Neuronal stem cell (in vitro differentiated cells): ENCODE measurements at regions not wholly inside any gene's neighbourhood (a gene's known extent, or its start where the extent isn't known, plus 50 kb on each side); places are given as distances from the start of the nearest gene placed in this dataset.
A peak's percentile ranks its signal among the peaks of the same experiment; 100 is the strongest.

Experiments
- DNase-seq: peaks from one replicate; pipeline ENCODE4 v3.0.0-alpha.2; 2013; ENCODE audit warnings: low spot score
- H2AFZ ChIP-seq: one replicate; pipeline ENCODE4 v1.6.1; 2013; ENCODE audit warnings: mild to moderate bottlenecking, low read length, inconsistent platforms
- H2AK5ac ChIP-seq: 2 replicates; pipeline ENCODE4 v1.6.1; 2013; ENCODE audit warnings: low read depth, mild to moderate bottlenecking, inconsistent platforms, low read length, moderate library complexity, mixed read lengths
- H2BK120ac ChIP-seq: 2 replicates; pipeline ENCODE4 v1.6.1; 2013; ENCODE audit warnings: low read depth, mild to moderate bottlenecking, inconsistent platforms, low read length, moderate library complexity, mixed read lengths
- H2BK12ac ChIP-seq: one replicate; pipeline ENCODE4 v1.6.1; 2013; ENCODE audit warnings: low read length, inconsistent platforms
- H2BK15ac ChIP-seq: 2 replicates; pipeline ENCODE4 v1.6.1; 2013; ENCODE audit warnings: mild to moderate bottlenecking, low read length, inconsistent platforms, mixed read lengths
- H2BK5ac ChIP-seq: one replicate; pipeline ENCODE4 v1.6.1; 2013; ENCODE audit warnings: inconsistent platforms, mild to moderate bottlenecking, low read length, moderate library complexity
- H3K14ac ChIP-seq: one replicate; pipeline ENCODE4 v1.6.1; 2013; ENCODE audit warnings: low read length, inconsistent platforms
- H3K18ac ChIP-seq: 2 replicates; pipeline ENCODE4 v1.6.1; 2013; ENCODE audit warnings: low read length, inconsistent platforms
- H3K23ac ChIP-seq: 2 replicates; pipeline ENCODE4 v1.6.1; 2013; ENCODE audit warnings: low read depth, mild to moderate bottlenecking, mixed read lengths, low read length, inconsistent platforms; ENCODE audit not compliant: poor library complexity
- H3K27ac ChIP-seq: replicated peaks from 3 replicates; pipeline ENCODE4 v1.5.1; 2013; ENCODE audit warnings: low read length, inconsistent platforms
- H3K27me3 ChIP-seq, 3 experiments: 2 replicates each; pipeline ENCODE4 v1.6.1; 2013; ENCODE audit warnings: low read length in 3 of 3, mild to moderate bottlenecking in 2 of 3, inconsistent platforms in 1 of 3, low read depth in 1 of 3, mixed read lengths in 1 of 3, moderate library complexity in 1 of 3; ENCODE audit not compliant: control insufficient read depth in 3 of 3, insufficient read depth in 3 of 3
- H3K36me3 ChIP-seq, 2 donors: replicated peaks in 1 of 2; 2 replicates each; pipeline ENCODE4 v1.6.1; 2013; ENCODE audit warnings: low read length in 2 of 2; ENCODE audit not compliant: control insufficient read depth in 2 of 2, insufficient read depth in 2 of 2
- H3K4ac ChIP-seq: 2 replicates; pipeline ENCODE4 v1.6.1; 2013; ENCODE audit warnings: inconsistent platforms, mild to moderate bottlenecking, low read length, moderate library complexity
- H3K4me1 ChIP-seq, 2 donors: 1 replicate in 1 of 2; 2 replicates in 1 of 2; pipeline ENCODE4 v1.6.1; 2013; ENCODE audit warnings: low read length in 2 of 2, low read depth in 1 of 2; ENCODE audit not compliant: control insufficient read depth in 2 of 2, insufficient read depth in 1 of 2
- H3K4me2 ChIP-seq: one replicate; pipeline ENCODE4 v1.6.1; 2013; ENCODE audit warnings: mild to moderate bottlenecking, low read length, inconsistent platforms; ENCODE audit not compliant: insufficient read depth, poor library complexity, severe bottlenecking
- H3K4me3 ChIP-seq, 2 donors: 2 replicates each; pipeline ENCODE4 v1.5.1; 2013; ENCODE audit warnings: low read length in 2 of 2, mild to moderate bottlenecking in 2 of 2, inconsistent platforms in 1 of 2, moderate library complexity in 1 of 2
- H3K79me1 ChIP-seq: one replicate; pipeline ENCODE4 v1.6.1; 2013; ENCODE audit warnings: low read depth, mild to moderate bottlenecking, inconsistent platforms, low read length, moderate library complexity
- H3K9ac ChIP-seq: one replicate; pipeline ENCODE4 v1.6.1; 2013; ENCODE audit warnings: mild to moderate bottlenecking, low read depth, low read length, inconsistent platforms; ENCODE audit not compliant: poor library complexity
- H3K9me3 ChIP-seq, 2 donors: replicated peaks in 1 of 2; 2 replicates each; pipeline versions ENCODE3 to v1.6.1; 2013; ENCODE audit warnings: low read length in 2 of 2, mild to moderate bottlenecking in 2 of 2, inconsistent platforms in 1 of 2, low read depth in 1 of 2, mixed read lengths in 1 of 2, moderate library complexity in 1 of 2; ENCODE audit not compliant: control insufficient read depth in 2 of 2, insufficient read depth in 1 of 2
- H4K8ac ChIP-seq: one replicate; pipeline ENCODE4 v1.6.1; 2013; ENCODE audit warnings: low read depth, mild to moderate bottlenecking, inconsistent platforms, low read length, moderate library complexity
- H4K91ac ChIP-seq: one replicate; pipeline ENCODE4 v1.6.1; 2013; ENCODE audit warnings: low read length, low read depth, mild to moderate bottlenecking, inconsistent platforms; ENCODE audit not compliant: poor library complexity
- WGBS, 2 donors: extraction: QIAGEN DNeasy Blood & Tissue Kit; methylation state at CpG; one replicate each; pipeline ENCODE4 v1.1.7; 2013; ENCODE audit warnings: missing lambda C conversion rate in 2 of 2, mixed read lengths in 1 of 2; ENCODE audit not compliant: insufficient read length in 2 of 2, insufficient replicate concordance in 1 of 2; ENCODE audit errors: extremely low coverage in 2 of 2; 5-methylcytosine and 5-hydroxymethylcytosine counted together

DNA sequence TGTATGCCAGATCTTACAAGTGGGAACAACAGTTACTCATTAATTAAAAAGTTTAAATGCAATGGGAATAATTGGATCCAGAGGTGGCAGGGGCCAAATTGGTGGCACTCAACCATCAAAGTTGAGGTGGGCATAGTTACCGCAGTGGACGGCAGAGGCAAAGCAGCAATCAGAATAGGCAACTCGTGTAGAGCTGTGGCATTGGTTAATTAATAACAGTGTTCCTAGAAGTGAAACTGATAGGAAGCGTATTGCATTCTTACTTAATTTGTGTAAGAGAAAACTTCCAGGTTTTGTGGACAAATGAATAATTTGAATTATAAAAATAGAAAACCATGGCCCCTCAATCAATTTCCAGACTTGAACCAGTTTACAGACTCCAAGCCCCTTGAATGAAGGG lies 1068.2 kb upstream of the ACVR2A start:
- H3K18ac ChIP-seq, result no peak overlapping the region
- H3K4me3 ChIP-seq, result no peak overlapping the region
- WGBS, 2 donors, result no CpG with 5 or more reads among the region's 4 CpGs

DNA sequence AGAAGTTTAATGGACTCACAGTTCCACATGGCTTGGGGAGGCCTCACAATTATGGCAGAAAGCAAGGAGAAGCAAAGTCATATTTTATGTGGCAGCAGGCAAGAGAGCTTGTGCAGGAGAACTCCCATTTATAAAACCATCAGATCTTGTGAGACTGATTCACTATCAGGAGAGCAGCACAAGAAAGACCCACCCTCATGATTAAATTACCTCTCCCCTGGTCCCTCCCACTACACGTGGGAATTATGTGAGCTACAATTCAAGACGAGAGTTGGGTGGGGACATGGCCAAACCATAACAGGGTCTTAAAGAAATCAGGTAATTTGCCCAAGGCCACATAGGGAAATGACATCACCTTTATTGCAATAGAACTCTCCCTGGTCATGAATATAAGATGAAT lies 1073.3 kb upstream of the ACVR2A start:
- no CpG with 5 or more reads among the region's 2 CpGs for WGBS, 2 donors
- no peak overlapping the region for H2AFZ ChIP-seq
- no peaks in the 10 kb centered on the region for H3K79me1 ChIP-seq
- no peak overlapping the region for H2AK5ac ChIP-seq
- H2BK5ac ChIP-seq, result no peak overlapping the region
- H2BK120ac ChIP-seq, result no peak overlapping the region
- H4K8ac ChIP-seq, result no peak overlapping the region
- H2BK12ac ChIP-seq, result no peak overlapping the region
- no peaks in the 10 kb centered on the region for H3K36me3 ChIP-seq
- H3K23ac ChIP-seq, result no peak overlapping the region
- DNase-seq, result no peak
- no peak overlapping the region for H2BK15ac ChIP-seq
- H3K4ac ChIP-seq, result no peak overlapping the region
- H3K9me3 ChIP-seq, result no peaks in the 10 kb centered on the region
- no peaks in the 10 kb centered on the region for H3K27me3 ChIP-seq
- H3K9ac ChIP-seq, result no peak overlapping the region
- no peak overlapping the region for H3K4me3 ChIP-seq
- H3K14ac ChIP-seq, result no peak overlapping the region
- H3K27ac ChIP-seq, result no peak overlapping the region
- H3K18ac ChIP-seq, result no peak overlapping the region
- no peak overlapping the region for H4K91ac ChIP-seq
- peaks cover 0 to 2% of the 10 kb centered on the region in 2 donors for H3K4me1 ChIP-seq
- H3K4me2 ChIP-seq, result no peak overlapping the region

More for the DNA sequence above, 1068.2 kb upstream of the ACVR2A start:
- no peak overlapping the region for H4K91ac ChIP-seq
- no peak overlapping the region for H2AFZ ChIP-seq
- H2BK12ac ChIP-seq, result no peak overlapping the region
- H3K4ac ChIP-seq, result no peak overlapping the region
- no peak overlapping the region for H3K14ac ChIP-seq
- H3K27me3 ChIP-seq, result no peaks in the 10 kb centered on the region
- H3K4me1 ChIP-seq, result peaks cover 0 to 2% of the 10 kb centered on the region in 2 donors
- H3K27ac ChIP-seq, result no peak overlapping the region
- no peak overlapping the region for H2BK5ac ChIP-seq
- no peaks in the 10 kb centered on the region for H3K9me3 ChIP-seq
- no peak overlapping the region for H3K23ac ChIP-seq
- no peak for DNase-seq
- no peaks in the 10 kb centered on the region for H3K36me3 ChIP-seq
- H3K9ac ChIP-seq, result no peak overlapping the region
- no peak overlapping the region for H2BK15ac ChIP-seq
- H4K8ac ChIP-seq, result no peak overlapping the region
- no peak overlapping the region for H2AK5ac ChIP-seq
- H3K79me1 ChIP-seq, result no peaks in the 10 kb centered on the region
- no peak overlapping the region for H2BK120ac ChIP-seq
- no peak overlapping the region for H3K4me2 ChIP-seq

GRCh38 chr2:146764301-146764700 lies 1080.5 kb upstream of the ACVR2A start:
- no peak overlapping the region for H3K9ac ChIP-seq
- H3K23ac ChIP-seq, result no peak overlapping the region
- H3K14ac ChIP-seq, result no peak overlapping the region
- H3K4me3 ChIP-seq, result no peak overlapping the region
- H2BK12ac ChIP-seq, result no peak overlapping the region
- no peak overlapping the region for H2BK5ac ChIP-seq
- H3K4me2 ChIP-seq, result no peak overlapping the region
- H3K4ac ChIP-seq, result no peak overlapping the region
- DNase-seq, result no peak
- no peaks in the 10 kb centered on the region for H3K4me1 ChIP-seq
- H3K27me3 ChIP-seq, result no peaks in the 10 kb centered on the region
- no peaks in the 10 kb centered on the region for H3K79me1 ChIP-seq
- no peak overlapping the region for H4K8ac ChIP-seq
- no peak overlapping the region for H3K18ac ChIP-seq
- no peaks in the 10 kb centered on the region for H3K9me3 ChIP-seq
- no peak overlapping the region for H2AK5ac ChIP-seq
- no CpG with 5 or more reads among the region's 4 CpGs for WGBS, 2 donors
- no peak overlapping the region for H3K27ac ChIP-seq
- H2AFZ ChIP-seq, result peak overlapping the region; percentile 35
- H2BK15ac ChIP-seq, result no peak overlapping the region
- H3K36me3 ChIP-seq, result no peaks in the 10 kb centered on the region
- H4K91ac ChIP-seq, result no peak overlapping the region
- H2BK120ac ChIP-seq, result no peak overlapping the region

DNA sequence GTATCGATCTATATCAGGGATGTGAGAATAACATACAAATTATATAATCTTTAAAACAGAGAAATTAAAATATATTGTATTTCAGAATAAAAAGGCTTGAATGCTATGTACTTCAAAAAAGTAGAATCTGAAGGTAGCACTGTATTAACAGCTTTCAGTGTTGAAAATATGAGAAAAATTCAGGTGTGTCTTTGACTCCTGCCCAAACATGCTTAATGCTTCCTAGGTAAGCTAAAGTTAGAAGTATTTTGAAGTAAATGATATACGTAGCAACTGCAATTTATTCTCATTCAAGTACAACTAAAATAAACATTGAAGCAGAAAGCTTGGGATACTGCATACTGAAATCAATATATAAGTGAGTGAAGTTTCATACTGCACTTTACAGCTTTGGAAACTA lies 1082.0 kb upstream of the ACVR2A start:
- Histone ChIP-seq H3K18ac (no peak overlapping the region), H3K36me3 (no peaks in the 10 kb centered on the region), H2BK15ac (no peak overlapping the region), H2BK5ac (no peak overlapping the region), H3K4me2 (no peak overlapping the region), H3K4ac (no peak overlapping the region), H3K79me1 (no peaks in the 10 kb centered on the region), H2BK12ac (no peak overlapping the region), H2AK5ac (no peak overlapping the region), H3K27ac (no peak overlapping the region), H2BK120ac (no peak overlapping the region), H3K23ac (no peak overlapping the region), H3K27me3 (no peaks in the 10 kb centered on the region), H2AFZ (peak overlapping the region; percentile 69), H3K14ac (no peak overlapping the region), H4K91ac (no peak overlapping the region), H3K4me3 (no peak overlapping the region), H3K4me1 (no peaks in the 10 kb centered on the region), H3K9ac (no peak overlapping the region), H4K8ac (no peak overlapping the region), H3K9me3 (no peaks in the 10 kb centered on the region)
- DNase-seq, result no peak
- no CpG with 5 or more reads among the region's 2 CpGs for WGBS, 2 donors
